ENCODE measurements at regions not wholly inside any gene's neighbourhood (a gene's known extent, or its start where the extent isn't known, plus 50 kb on each side); places are given as distances from the start of the nearest gene placed in this dataset.

GRCh38 chr17:83149029-83149725, 69.8 kb downstream of the METRNL start:
- no peak overlapping the region for H3K4me3 ChIP-seq (ENCODE audit: control insufficient read depth, low read depth, low read length)
- TF ChIP-seq, protein P1, sequence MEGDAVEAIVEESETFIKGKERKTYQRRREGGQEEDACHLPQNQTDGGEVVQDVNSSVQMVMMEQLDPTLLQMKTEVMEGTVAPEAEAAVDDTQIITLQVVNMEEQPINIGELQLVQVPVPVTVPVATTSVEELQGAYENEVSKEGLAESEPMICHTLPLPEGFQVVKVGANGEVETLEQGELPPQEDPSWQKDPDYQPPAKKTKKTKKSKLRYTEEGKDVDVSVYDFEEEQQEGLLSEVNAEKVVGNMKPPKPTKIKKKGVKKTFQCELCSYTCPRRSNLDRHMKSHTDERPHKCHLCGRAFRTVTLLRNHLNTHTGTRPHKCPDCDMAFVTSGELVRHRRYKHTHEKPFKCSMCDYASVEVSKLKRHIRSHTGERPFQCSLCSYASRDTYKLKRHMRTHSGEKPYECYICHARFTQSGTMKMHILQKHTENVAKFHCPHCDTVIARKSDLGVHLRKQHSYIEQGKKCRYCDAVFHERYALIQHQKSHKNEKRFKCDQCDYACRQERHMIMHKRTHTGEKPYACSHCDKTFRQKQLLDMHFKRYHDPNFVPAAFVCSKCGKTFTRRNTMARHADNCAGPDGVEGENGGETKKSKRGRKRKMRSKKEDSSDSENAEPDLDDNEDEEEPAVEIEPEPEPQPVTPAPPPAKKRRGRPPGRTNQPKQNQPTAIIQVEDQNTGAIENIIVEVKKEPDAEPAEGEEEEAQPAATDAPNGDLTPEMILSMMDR (IDR thresholded peaks at IDR 0.05; ENCODE audit: control insufficient read depth, insufficient read depth, low read depth, low read length, missing control alignments) = no peak
- no peak for DNase-seq (ENCODE audit: low read depth)

DNA sequence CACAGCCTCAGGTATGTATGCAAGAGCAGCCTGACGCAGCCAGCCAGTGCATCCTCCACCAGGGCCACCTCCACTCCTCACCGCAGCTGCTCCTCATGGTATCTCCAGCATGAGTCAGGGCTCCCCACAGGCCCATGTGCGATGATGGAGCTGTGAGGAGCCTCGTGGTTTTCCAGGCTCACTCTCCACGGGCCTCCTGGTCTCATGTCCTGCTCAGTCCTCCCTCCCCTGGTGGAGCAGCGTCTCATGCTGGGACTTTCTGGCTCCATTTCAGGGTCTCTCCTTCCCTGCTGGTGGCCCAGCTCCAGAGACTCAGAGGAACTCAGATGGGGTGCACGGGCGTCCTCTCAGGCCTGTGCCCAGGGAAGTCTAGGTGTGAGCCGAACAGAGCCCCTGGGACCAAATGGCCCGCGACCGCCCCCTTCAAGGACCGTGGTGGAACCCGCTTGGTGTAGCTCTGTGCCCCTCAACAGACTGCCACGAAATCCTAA, 70.4 kb downstream of the METRNL start:
- TF ChIP-seq, protein P1 (IDR thresholded peaks at IDR 0.05; ENCODE audit: control insufficient read depth, insufficient read depth, low read depth, low read length, missing control alignments) = no peak
- no peak for DNase-seq (ENCODE audit: low read depth)

DNA sequence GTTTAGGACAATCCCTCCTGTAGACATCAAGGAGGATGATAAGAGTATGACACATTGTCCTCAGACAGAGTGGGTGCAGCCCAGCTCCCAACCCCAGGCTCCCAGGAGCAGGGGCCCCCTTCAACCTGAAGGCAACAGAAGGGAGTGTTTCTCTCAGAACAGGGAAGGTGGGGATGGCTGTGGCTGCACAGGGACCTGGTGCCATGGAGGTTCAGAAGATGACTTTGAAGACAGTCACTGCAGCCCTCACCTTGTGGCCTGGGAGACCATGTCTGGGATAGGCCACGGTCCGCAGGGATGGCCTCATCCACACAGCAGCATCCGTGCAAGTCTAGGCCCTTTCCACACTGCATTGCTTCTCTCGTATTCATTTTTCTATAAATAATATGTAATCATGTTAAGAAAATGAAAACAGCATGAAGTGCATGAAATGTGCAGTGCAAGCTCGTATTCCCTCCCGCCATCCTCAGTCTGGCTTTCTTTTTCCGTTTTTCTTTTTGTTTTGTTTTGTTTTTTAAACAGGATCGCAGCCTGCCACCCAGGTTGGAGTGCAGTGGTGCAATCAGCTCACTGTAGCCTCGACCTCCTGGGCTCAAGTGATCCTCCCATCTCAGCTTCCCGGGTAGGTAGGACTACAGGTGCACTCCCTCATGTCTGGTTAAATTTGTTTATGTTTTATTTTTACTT, 71.1 kb downstream of the METRNL start:
- DNase-seq (ENCODE audit: low read depth) = no peak
- TF ChIP-seq, protein P1 (IDR thresholded peaks at IDR 0.05; ENCODE audit: control insufficient read depth, insufficient read depth, low read depth, low read length, missing control alignments) = no peak
- H3K4me3 ChIP-seq (ENCODE audit: control insufficient read depth, low read depth, low read length) = no peak overlapping the region

More for the DNA sequence above, 70.4 kb downstream of the METRNL start:
- no peak overlapping the region for H3K4me3 ChIP-seq (ENCODE audit: control insufficient read depth, low read depth, low read length)

DNA sequence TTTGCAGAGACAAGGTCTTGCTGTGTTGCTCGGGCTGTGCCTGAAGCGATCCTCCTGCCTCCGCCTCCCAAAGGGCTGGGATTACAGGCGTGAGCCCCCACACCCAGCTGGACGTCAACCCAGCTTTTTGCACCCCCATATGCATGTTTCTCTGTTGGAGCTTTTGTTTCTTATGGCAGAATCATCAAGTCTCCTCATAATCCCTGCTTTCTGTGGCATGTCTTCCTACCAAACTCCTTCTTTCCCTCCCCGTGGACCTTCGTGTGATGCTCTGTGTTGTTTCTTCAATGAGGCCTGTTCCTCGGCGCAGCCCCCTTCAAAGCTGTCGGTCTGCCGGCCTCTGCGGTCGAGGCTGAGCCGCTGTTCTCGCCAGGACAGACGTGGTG, 71.6 kb downstream of the METRNL start:
- TF ChIP-seq, protein P1 (IDR thresholded peaks at IDR 0.05; ENCODE audit: control insufficient read depth, insufficient read depth, low read depth, low read length, missing control alignments) = no peak
- H3K4me3 ChIP-seq (ENCODE audit: control insufficient read depth, low read depth, low read length) = no peak overlapping the region
- no peak for DNase-seq (ENCODE audit: low read depth)

DNA sequence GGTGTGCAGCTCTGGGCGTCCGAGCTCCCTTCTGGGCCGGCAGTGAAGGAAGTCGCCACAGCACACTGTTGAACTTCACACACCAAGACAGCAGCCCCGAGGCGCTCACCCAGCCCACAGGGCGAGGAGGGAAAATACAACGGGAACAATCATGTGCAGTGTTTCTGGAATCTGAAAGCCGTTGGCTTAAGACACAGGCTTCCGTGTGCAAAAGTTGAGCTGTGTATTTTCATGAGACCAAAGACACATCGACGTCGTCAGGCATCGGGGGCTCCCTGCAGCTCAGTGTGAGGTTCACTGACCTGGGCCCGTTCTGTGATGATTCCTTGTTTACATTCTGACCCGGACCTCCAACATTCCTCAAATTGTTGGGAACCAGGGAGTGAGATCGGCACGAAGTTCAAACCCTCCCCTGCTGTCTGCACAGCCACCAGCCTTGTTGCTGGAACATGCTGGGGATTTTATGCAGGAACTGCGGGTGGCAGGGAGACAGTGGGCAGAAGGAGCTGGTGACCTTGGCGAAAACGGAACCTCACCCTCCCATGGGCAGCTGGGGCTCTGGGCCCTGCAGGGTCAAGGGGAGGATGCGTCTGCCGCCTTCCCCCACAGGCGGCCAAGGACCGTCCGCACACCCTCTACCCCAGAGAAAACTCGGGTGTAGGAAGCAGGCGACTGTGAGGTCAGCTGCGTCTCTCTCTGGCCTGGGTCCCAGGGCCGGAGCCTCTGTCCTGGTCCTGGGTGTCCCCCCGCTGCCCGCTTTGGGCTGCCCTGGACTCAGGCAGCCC, 72.2 kb downstream of the METRNL start:
- no peak for DNase-seq (ENCODE audit: low read depth)
- TF ChIP-seq, protein P1 (IDR thresholded peaks at IDR 0.05; ENCODE audit: control insufficient read depth, insufficient read depth, low read depth, low read length, missing control alignments) = no peak
- no peak overlapping the region for H3K4me3 ChIP-seq (ENCODE audit: control insufficient read depth, low read depth, low read length)

DNA sequence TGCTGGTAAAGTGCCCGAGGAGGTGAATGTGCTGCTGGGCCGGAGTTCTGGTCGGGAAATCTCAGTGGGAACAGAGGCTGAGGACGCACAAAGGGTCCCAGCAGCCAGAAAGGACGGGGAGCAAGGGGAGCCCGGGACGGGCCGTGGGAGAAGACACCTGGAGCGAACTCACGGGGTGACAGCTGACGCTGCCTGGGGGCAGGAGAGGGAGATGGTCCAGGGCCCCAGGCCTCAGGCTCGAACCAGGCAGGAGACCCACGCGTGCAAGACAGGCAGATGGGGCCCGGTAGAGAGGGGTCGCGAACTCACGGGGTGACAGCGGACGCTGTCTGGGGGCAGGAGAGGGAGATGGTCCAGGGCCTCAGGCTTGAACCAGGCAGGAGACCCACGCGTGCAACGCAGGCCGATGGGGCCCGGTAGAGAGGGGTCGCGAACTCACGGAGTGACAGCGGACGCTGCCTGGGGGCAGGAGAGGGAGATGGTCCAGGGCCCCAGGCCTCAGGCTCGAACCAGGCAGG, 72.9 kb downstream of the METRNL start:
- TF ChIP-seq, protein P1 (IDR thresholded peaks at IDR 0.05; ENCODE audit: control insufficient read depth, insufficient read depth, low read depth, low read length, missing control alignments) = no peak
- DNase-seq (ENCODE audit: low read depth) = no peak
- no peak overlapping the region for H3K4me3 ChIP-seq (ENCODE audit: control insufficient read depth, low read depth, low read length)
